CD4-positive, alpha-beta memory T cell (primary cell): ENCODE measurements at regions not wholly inside any gene's neighbourhood (a gene's known extent, or its start where the extent isn't known, plus 50 kb on each side); places are given as distances from the start of the nearest gene placed in this dataset.

Source experiments
- CTCF ChIA-PET: fragments of 350-600 bp; sonication (Branson Sonifier 250); formaldehyde crosslinking; loops from one replicate; lab custom pipeline; 2021; ENCODE audit warnings: inconsistent platforms; ENCODE audit not compliant: partially characterized antibody; lab: Charles Lee
- POLR2A ChIA-PET: fragments of 350-600 bp; sonication (Branson Sonifier 250); formaldehyde crosslinking; loops from one replicate; lab custom pipeline; 2021; ENCODE audit not compliant: partially characterized antibody; lab: Charles Lee
- DNase-seq, 5 donors: peaks; one replicate each; pipeline versions ENCODE4 v3.0.0 to v3.0.0-alpha.2; 2020 to 2022; ENCODE audit warnings: mixed read lengths in 1 of 5
- H3K27ac ChIP-seq: one replicate; pipeline ENCODE4 v1.7.0; 2013; ENCODE audit warnings: low read depth, low read length
- H3K27me3 ChIP-seq: 2 replicates; pipeline ENCODE4 v1.7.0; 2013; ENCODE audit warnings: mild to moderate bottlenecking, low read length, moderate library complexity; ENCODE audit not compliant: insufficient read depth
- H3K36me3 ChIP-seq: 2 replicates; pipeline ENCODE4 v1.7.0; 2013; ENCODE audit warnings: mild to moderate bottlenecking, low read length, moderate library complexity; ENCODE audit not compliant: insufficient read depth
- H3K4me1 ChIP-seq: 2 replicates; pipeline ENCODE4 v1.7.0; 2013; ENCODE audit warnings: mild to moderate bottlenecking, low read length, moderate library complexity; ENCODE audit not compliant: insufficient read depth
- H3K4me3 ChIP-seq, 2 donors: one replicate each; pipeline ENCODE4 v1.7.0; 2013; ENCODE audit warnings: low read length in 2 of 2, mild to moderate bottlenecking in 1 of 2
- H3K9me3 ChIP-seq, 2 donors: one replicate each; pipeline ENCODE4 v1.7.0; 2013; ENCODE audit warnings: low read length in 2 of 2, control low read depth in 1 of 2; ENCODE audit not compliant: control insufficient read depth in 1 of 2
- H3K27ac Mint-ChIP-seq, 7 donors: one replicate each; pipeline ENCODE4 v1.8.0; 2020 to 2021; ENCODE audit warnings: mixed read lengths in 7 of 7, mild to moderate bottlenecking in 6 of 7, inconsistent platforms in 3 of 7, moderate library complexity in 3 of 7
- H3K27me3 Mint-ChIP-seq, 2 donors: one replicate each; pipeline ENCODE4 v1.8.0; 2020 to 2021; ENCODE audit warnings: mixed read lengths in 2 of 2
- H3K36me3 Mint-ChIP-seq, 2 donors: one replicate each; pipeline ENCODE4 v1.8.0; 2020 to 2021; ENCODE audit warnings: mixed read lengths in 2 of 2, inconsistent platforms in 1 of 2, mild to moderate bottlenecking in 1 of 2
- H3K4me1 Mint-ChIP-seq, 4 donors: one replicate each; pipeline ENCODE4 v1.8.0; 2020 to 2021; ENCODE audit warnings: mixed read lengths in 4 of 4, mild to moderate bottlenecking in 1 of 4
- H3K4me3 Mint-ChIP-seq, 8 donors: one replicate each; pipeline ENCODE4 v1.8.0; 2020 to 2021; ENCODE audit warnings: mixed read lengths in 8 of 8, mild to moderate bottlenecking in 7 of 8, moderate library complexity in 6 of 8, inconsistent platforms in 3 of 8
- H3K9me3 Mint-ChIP-seq, 8 donors: one replicate each; pipeline ENCODE4 v1.8.0; 2020 to 2021; ENCODE audit warnings: mixed read lengths in 8 of 8, mild to moderate bottlenecking in 5 of 8, inconsistent platforms in 3 of 8, moderate library complexity in 1 of 8
- intact Hi-C: fragments of 100-400 bp; cut with micrococcal nuclease; formaldehyde crosslinking; loops from one replicate; pipeline ENCODE4 v1.15.1; 2023

GRCh38 chrX:5748586-5749150 is 480.0 kb downstream of the NLGN4X start:
- POLR2A ChIA-PET: no interaction called here
- H3K9me3 ChIP-seq: no peaks in the 10 kb centered on the region
- CTCF ChIA-PET: no interaction called here
- Mint-ChIP-seq H3K36me3 (no peaks in the 10 kb centered on the region), H3K27ac (no peak overlapping the region), H3K27me3 (no peaks in the 10 kb centered on the region), H3K4me3 (no peak overlapping the region), H3K9me3 (peaks cover 0 to 24% (median 11%) of the 10 kb centered on the region in 8 donors), H3K4me1 (no peaks in the 10 kb centered on the region)
- H3K4me1 ChIP-seq: no peaks in the 10 kb centered on the region
- H3K36me3 ChIP-seq: no peaks in the 10 kb centered on the region
- no peak overlapping the region for H3K27ac ChIP-seq
- H3K27me3 ChIP-seq: no peaks in the 10 kb centered on the region
- no peak overlapping the region for H3K4me3 ChIP-seq
- intact Hi-C loops: no loop called here
- no peak for DNase-seq

DNA sequence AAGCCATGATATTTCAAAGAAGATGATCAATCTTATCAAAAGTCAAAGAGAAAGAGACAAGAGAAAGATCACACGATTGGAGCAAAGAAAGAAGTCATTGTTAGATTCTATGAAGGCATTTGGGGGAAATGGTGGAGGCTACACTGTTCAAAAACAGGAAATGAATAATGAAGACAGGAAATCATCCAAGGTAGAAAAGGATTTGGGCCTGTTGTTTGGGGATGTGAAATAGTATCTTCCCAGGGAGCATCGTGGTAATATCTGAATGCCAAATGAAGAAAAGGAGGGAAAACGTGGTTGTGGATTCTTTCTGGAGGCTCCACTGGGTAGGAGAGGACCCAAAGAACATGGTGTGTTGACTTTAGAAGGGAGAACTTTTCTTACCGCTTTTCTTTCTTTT is 482.4 kb downstream of the NLGN4X start:
- H3K27ac ChIP-seq: no peak overlapping the region
- H3K36me3 ChIP-seq: no peaks in the 10 kb centered on the region
- intact Hi-C loops: no loop called here
- H3K4me1 ChIP-seq: no peaks in the 10 kb centered on the region
- Mint-ChIP-seq H3K9me3 (peaks cover 0 to 26% (median 14%) of the 10 kb centered on the region in 8 donors), H3K36me3 (no peaks in the 10 kb centered on the region), H3K27ac (no peak overlapping the region), H3K4me1 (no peaks in the 10 kb centered on the region), H3K27me3 (no peaks in the 10 kb centered on the region), H3K4me3 (no peak overlapping the region)
- ChIA-PET CTCF (no interaction called here), POLR2A (no interaction called here)
- no peak for DNase-seq
- H3K27me3 ChIP-seq: no peaks in the 10 kb centered on the region
- H3K4me3 ChIP-seq: no peak overlapping the region
- H3K9me3 ChIP-seq: no peaks in the 10 kb centered on the region

- intact Hi-C loops: no loop called here
- H3K27me3 ChIP-seq: no peaks in the 10 kb centered on the region
- CTCF ChIA-PET: no interaction called here
- Mint-ChIP-seq H3K4me1 (no peaks in the 10 kb centered on the region), H3K27me3 (no peaks in the 10 kb centered on the region), H3K9me3 (peaks cover 0 to 18% (median 12%) of the 10 kb centered on the region in 8 donors), H3K27ac (no peak overlapping the region), H3K4me3 (no peak overlapping the region), H3K36me3 (no peaks in the 10 kb centered on the region)
- POLR2A ChIA-PET: no interaction called here
- DNase-seq: no peak
- no peaks in the 10 kb centered on the region for H3K4me1 ChIP-seq
- H3K36me3 ChIP-seq: no peaks in the 10 kb centered on the region
- no peaks in the 10 kb centered on the region for H3K9me3 ChIP-seq
- no peak overlapping the region for H3K4me3 ChIP-seq
- no peak overlapping the region for H3K27ac ChIP-seq
Observed at GRCh38 chrX:5733501-5733900, 495.2 kb downstream of the NLGN4X start.

- no peak for DNase-seq
- intact Hi-C loops: no loop called here
- no peak overlapping the region for H3K27ac ChIP-seq
- H3K27me3 Mint-ChIP-seq: no peaks in the 10 kb centered on the region
- POLR2A ChIA-PET: no interaction called here
- no peaks in the 10 kb centered on the region for H3K36me3 Mint-ChIP-seq
- H3K9me3 Mint-ChIP-seq: peaks cover 0 to 24% (median 16%) of the 10 kb centered on the region in 8 donors
- H3K4me3 Mint-ChIP-seq: no peak overlapping the region
- no peaks in the 10 kb centered on the region for H3K4me1 Mint-ChIP-seq
- H3K36me3 ChIP-seq: no peaks in the 10 kb centered on the region
- H3K27ac Mint-ChIP-seq: no peak overlapping the region
- no peak overlapping the region for H3K4me3 ChIP-seq
- CTCF ChIA-PET: no interaction called here
- H3K4me1 ChIP-seq: no peaks in the 10 kb centered on the region
- H3K9me3 ChIP-seq: no peaks in the 10 kb centered on the region
- H3K27me3 ChIP-seq: no peaks in the 10 kb centered on the region
Observed at GRCh38 chrX:5730556-5730955, 498.1 kb downstream of the NLGN4X start.

DNA sequence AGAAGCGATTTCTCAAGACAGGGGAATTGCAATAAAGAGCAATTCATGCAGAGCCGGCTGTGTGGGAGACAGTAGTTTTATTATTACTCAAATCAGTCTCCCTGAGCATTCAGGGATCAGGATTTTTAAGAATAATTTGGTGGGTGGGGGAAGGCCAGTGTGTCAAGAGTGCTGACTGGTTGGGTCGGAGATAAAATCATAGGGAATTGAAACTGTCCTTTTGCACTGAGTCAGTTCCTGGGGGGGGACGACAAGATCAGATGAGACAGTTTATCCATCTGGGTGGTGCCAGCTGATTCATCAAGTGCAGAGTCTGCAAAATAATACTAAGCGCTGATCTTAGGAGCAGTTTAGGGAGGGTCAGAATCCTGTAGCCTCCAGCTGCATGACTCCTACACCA is 502.4 kb downstream of the NLGN4X start:
- Mint-ChIP-seq H3K4me1 (no peaks in the 10 kb centered on the region), H3K27me3 (no peaks in the 10 kb centered on the region), H3K4me3 (no peak overlapping the region), H3K27ac (no peak overlapping the region), H3K36me3 (no peaks in the 10 kb centered on the region), H3K9me3 (peaks cover 0 to 21% (median 11%) of the 10 kb centered on the region in 8 donors)
- ChIA-PET POLR2A (no interaction called here), CTCF (no interaction called here)
- Histone ChIP-seq H3K36me3 (no peaks in the 10 kb centered on the region), H3K27ac (no peak overlapping the region), H3K9me3 (no peaks in the 10 kb centered on the region), H3K4me3 (no peak overlapping the region), H3K27me3 (no peaks in the 10 kb centered on the region), H3K4me1 (no peaks in the 10 kb centered on the region)
- intact Hi-C loops: no loop called here
- DNase-seq: no peak

DNA sequence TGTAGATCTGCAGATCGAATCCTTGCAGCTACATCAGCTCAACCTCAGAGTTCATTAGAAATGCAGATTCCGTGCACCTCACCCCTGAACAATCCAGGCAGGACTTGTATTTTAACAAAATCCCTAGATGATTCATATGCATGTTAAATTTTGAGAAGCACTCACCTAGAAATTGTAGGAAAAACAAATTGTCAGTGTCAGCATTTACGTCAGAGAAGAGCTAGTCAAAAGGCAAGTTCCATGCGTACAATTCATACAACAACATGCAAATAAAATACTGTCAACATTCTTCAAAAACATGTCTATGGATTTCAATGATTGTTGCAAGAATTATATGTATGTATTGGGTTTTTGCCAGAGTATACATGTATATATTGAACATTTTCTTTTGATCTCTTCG is 504.5 kb downstream of the NLGN4X start:
- intact Hi-C loops: no loop called here
- H3K4me1 Mint-ChIP-seq: no peaks in the 10 kb centered on the region
- no peaks in the 10 kb centered on the region for H3K9me3 ChIP-seq
- H3K27me3 ChIP-seq: no peaks in the 10 kb centered on the region
- peaks cover 0 to 23% (median 12%) of the 10 kb centered on the region in 8 donors for H3K9me3 Mint-ChIP-seq
- H3K36me3 ChIP-seq: no peaks in the 10 kb centered on the region
- ChIA-PET CTCF (no interaction called here), POLR2A (no interaction called here)
- H3K4me1 ChIP-seq: no peaks in the 10 kb centered on the region
- H3K27ac Mint-ChIP-seq: no peak overlapping the region
- no peak overlapping the region for H3K27ac ChIP-seq
- H3K4me3 ChIP-seq: no peak overlapping the region
- no peaks in the 10 kb centered on the region for H3K36me3 Mint-ChIP-seq
- DNase-seq: no peak
- H3K4me3 Mint-ChIP-seq: no peak overlapping the region
- no peaks in the 10 kb centered on the region for H3K27me3 Mint-ChIP-seq

DNA sequence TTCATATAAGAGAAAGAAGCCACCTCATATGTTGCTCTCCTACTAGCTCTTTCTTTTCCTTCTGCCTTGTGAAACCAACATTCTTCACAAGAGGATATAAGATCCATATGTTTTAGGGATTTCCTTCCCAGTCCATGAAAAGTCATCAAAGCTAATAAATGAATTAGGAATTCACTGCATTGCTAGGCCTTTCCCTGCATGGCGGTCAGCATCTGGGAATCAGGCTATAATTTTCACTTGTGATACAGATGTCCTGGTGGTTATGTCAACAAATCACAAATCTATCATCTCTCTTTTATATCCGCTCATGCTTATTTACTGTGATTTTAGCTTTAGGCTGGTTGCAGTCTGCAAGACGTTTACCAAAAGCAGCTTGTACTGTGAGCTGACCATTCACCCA is 510.0 kb downstream of the NLGN4X start:
- Histone ChIP-seq H3K4me1 (no peaks in the 10 kb centered on the region), H3K4me3 (no peak overlapping the region), H3K36me3 (no peaks in the 10 kb centered on the region), H3K27me3 (no peaks in the 10 kb centered on the region), H3K9me3 (no peaks in the 10 kb centered on the region), H3K27ac (no peak overlapping the region)
- Mint-ChIP-seq H3K4me3 (no peak overlapping the region), H3K9me3 (peaks cover 0 to 34% (median 9%) of the 10 kb centered on the region in 8 donors), H3K36me3 (no peaks in the 10 kb centered on the region), H3K27ac (no peak overlapping the region), H3K27me3 (no peaks in the 10 kb centered on the region), H3K4me1 (no peaks in the 10 kb centered on the region)
- no peak for DNase-seq
- intact Hi-C loops: no loop called here
- ChIA-PET POLR2A (no interaction called here), CTCF (no interaction called here)

GRCh38 chrX:5716666-5717065 is 512.0 kb downstream of the NLGN4X start:
- no peak for DNase-seq
- Mint-ChIP-seq H3K27ac (no peak overlapping the region), H3K27me3 (no peaks in the 10 kb centered on the region), H3K36me3 (no peaks in the 10 kb centered on the region), H3K4me1 (no peaks in the 10 kb centered on the region), H3K9me3 (peaks cover 0 to 33% (median 13%) of the 10 kb centered on the region in 8 donors), H3K4me3 (no peak overlapping the region)
- POLR2A ChIA-PET: no interaction called here
- Histone ChIP-seq H3K9me3 (no peaks in the 10 kb centered on the region), H3K4me3 (no peak overlapping the region), H3K36me3 (no peaks in the 10 kb centered on the region), H3K27ac (no peak overlapping the region), H3K27me3 (no peaks in the 10 kb centered on the region), H3K4me1 (no peaks in the 10 kb centered on the region)
- CTCF ChIA-PET: no interaction called here
- intact Hi-C loops: no loop called here
